ENCODE measurements at regions not wholly inside any gene's neighbourhood (a gene's known extent, or its start where the extent isn't known, plus 50 kb on each side); places are given as distances from the start of the nearest gene placed in this dataset.
A peak's percentile ranks its signal among the peaks of the same experiment; 100 is the strongest.

DNA sequence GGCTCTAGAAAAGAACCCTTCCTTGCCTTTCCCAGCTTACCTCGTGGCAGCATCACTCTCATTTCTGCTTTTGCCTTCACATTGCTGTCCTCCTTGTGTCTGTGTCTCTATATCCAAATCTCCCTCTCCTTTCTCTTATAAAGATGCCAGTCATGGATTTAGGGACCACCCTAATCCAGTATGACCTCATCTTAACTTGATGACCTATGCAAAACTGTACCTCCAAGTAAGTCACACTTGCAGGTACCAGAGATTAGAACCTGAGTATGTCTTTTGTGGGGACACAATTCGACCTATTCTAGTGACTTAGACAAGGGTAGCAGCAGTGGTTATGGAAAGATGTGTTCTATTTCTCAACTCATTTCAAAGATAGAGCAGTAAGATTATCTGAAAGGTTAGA is 160.1 kb downstream of the HMHB1 start:
- no peak for DNase-seq (ENCODE audit: low read depth, low spot score)
- RAD21 ChIA-PET (ENCODE audit: unreplicated experiment) = no interaction called here
- H3K27me3 ChIP-seq (replicated peaks in 1 of 2; ENCODE audit: control insufficient read depth in 2 of 2, insufficient read depth in 2 of 2, low read length in 1 of 2) = no peaks in the 10 kb centered on the region; a peak in 1 of 4 replicates
- H2AFZ ChIP-seq (ENCODE audit: control insufficient read depth, low read depth, low read length) = no peak overlapping the region
- H3K36me3 ChIP-seq (ENCODE audit: control insufficient read depth in 2 of 2, insufficient read depth in 2 of 2, low read length in 1 of 2) = no peaks in the 10 kb centered on the region
- SMC1A ChIA-PET (ENCODE audit: uncharacterized antibody, unreplicated experiment) = no interaction called here
- no peak for FAIRE-seq
- H3K4me3 ChIP-seq = no peak overlapping the region
- H3K9me3 ChIP-seq (replicated peaks; ENCODE audit: control insufficient read depth, insufficient read depth, low read length) = no peaks in the 10 kb centered on the region
- CTCF ChIA-PET = interaction anchor here (1.0 kb wide), 1 partner anchor 219 kb away, joined by 3 read pairs; no protein-coding TSS in a partner anchor
- peak; percentile 45 for ATAC-seq
- WGBS (ENCODE audit: insufficient coverage, insufficient replicate concordance, low lambda C conversion rate, missing lambda C conversion rate) = 0% methylated on average over 2 of the region's 2 CpGs
- no TSS peak for BruUV-seq (replicated peaks)
- no peaks in the 10 kb centered on the region for H3K79me2 ChIP-seq (ENCODE audit: control insufficient read depth, insufficient read depth, low read length)
- in situ Hi-C loops (cut with MboI) (no loop called here), intact Hi-C loops (cut with micrococcal nuclease; ENCODE audit: unreplicated experiment) (no loop called here)
- no peak overlapping the region for H3K9ac ChIP-seq (ENCODE audit: control insufficient read depth, insufficient read depth, low read length)
- no peak overlapping the region for H3K27ac ChIP-seq (ENCODE audit: control insufficient read depth, insufficient read depth)
- no peaks in the 10 kb centered on the region for H4K20me1 ChIP-seq (ENCODE audit: control insufficient read depth, insufficient read depth)
- no peak overlapping the region for H3K4me2 ChIP-seq (ENCODE audit: control insufficient read depth, insufficient read depth)
- no peaks in the 10 kb centered on the region for H3K4me1 ChIP-seq (ENCODE audit: control insufficient read depth, insufficient read depth, low read length)
- POLR2A ChIA-PET = interaction anchor here (1.0 kb wide), 1 partner anchor 11 kb away, joined by 3 read pairs; no protein-coding TSS in a partner anchor
- TF ChIP-seq FOXM1 (IDR thresholded peaks at IDR 0.05; ENCODE audit: low read depth, low read length) = no peak
- no peak for TF ChIP-seq JUND (IDR thresholded peaks at IDR 0.05; ENCODE audit: low read depth, low read length)
- no peak for TF ChIP-seq MTA3 (IDR thresholded peaks at IDR 0.05; ENCODE audit: borderline replicate concordance, low read length)
- no peak for TF ChIP-seq RAD51 (IDR thresholded peaks at IDR 0.05)
- no peak for TF ChIP-seq ATF7 (IDR thresholded peaks at IDR 0.05; ENCODE audit: low read depth)
- TF ChIP-seq, protein P1, sequence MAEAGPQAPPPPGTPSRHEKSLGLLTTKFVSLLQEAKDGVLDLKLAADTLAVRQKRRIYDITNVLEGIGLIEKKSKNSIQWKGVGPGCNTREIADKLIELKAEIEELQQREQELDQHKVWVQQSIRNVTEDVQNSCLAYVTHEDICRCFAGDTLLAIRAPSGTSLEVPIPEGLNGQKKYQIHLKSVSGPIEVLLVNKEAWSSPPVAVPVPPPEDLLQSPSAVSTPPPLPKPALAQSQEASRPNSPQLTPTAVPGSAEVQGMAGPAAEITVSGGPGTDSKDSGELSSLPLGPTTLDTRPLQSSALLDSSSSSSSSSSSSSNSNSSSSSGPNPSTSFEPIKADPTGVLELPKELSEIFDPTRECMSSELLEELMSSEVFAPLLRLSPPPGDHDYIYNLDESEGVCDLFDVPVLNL (IDR thresholded peaks at IDR 0.05; ENCODE audit: low read depth, low read length) = no peak
- no peak for TF ChIP-seq PAX5 (IDR thresholded peaks at IDR 0.05; ENCODE audit: borderline replicate concordance, low read depth, low read length)
- no peak for TF ChIP-seq NFIC (IDR thresholded peaks at IDR 0.05; ENCODE audit: low read depth, low read length)
- no peak for TF ChIP-seq IKZF2 (IDR thresholded peaks at IDR 0.05)
- TF ChIP-seq CBX3 (IDR thresholded peaks at IDR 0.05; ENCODE audit: borderline replicate concordance, low read depth) = no peak
- no peak for TF ChIP-seq STAT3 (IDR thresholded peaks at IDR 0.05; ENCODE audit: low read depth, low read length)
- TF ChIP-seq CBFB (IDR thresholded peaks at IDR 0.05; ENCODE audit: low read depth) = no peak
- TF ChIP-seq MEF2A (IDR thresholded peaks at IDR 0.05; ENCODE audit: insufficient read depth, low read depth, low read length) = no peak
- no peak for TF ChIP-seq CHD4 (IDR thresholded peaks at IDR 0.05)
- TF ChIP-seq TCF12 (IDR thresholded peaks at IDR 0.05; ENCODE audit: low read depth, low read length) = no peak
- TF ChIP-seq, protein P2, sequence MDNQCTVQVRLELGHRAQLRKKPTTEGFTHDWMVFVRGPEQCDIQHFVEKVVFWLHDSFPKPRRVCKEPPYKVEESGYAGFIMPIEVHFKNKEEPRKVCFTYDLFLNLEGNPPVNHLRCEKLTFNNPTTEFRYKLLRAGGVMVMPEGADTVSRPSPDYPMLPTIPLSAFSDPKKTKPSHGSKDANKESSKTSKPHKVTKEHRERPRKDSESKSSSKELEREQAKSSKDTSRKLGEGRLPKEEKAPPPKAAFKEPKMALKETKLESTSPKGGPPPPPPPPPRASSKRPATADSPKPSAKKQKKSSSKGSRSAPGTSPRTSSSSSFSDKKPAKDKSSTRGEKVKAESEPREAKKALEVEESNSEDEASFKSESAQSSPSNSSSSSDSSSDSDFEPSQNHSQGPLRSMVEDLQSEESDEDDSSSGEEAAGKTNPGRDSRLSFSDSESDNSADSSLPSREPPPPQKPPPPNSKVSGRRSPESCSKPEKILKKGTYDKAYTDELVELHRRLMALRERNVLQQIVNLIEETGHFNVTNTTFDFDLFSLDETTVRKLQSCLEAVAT (IDR thresholded peaks at IDR 0.05) = no peak

Measured in GM12878 (cell line).